Gastroesophageal sphincter (tissue), 4 donors: ENCODE measurements at regions not wholly inside any gene's neighbourhood (a gene's known extent, or its start where the extent isn't known, plus 50 kb on each side); places are given as distances from the start of the nearest gene placed in this dataset.

Source experiments
- ATAC-seq: fragments of 150-250 bp; one replicate; pipeline ENCODE4 v1.9.1; 2016; ENCODE audit warnings: mild to moderate bottlenecking, moderate library complexity
- H3K27ac ChIP-seq, 4 donors: fragments of 200-600 bp; sonication (generic) in 3 of 4; 1 replicate in 3 of 4; 2 replicates in 1 of 4; pipeline ENCODE4 v1.5.1; 2016 to 2019
- H3K27me3 ChIP-seq: fragments of 200-600 bp; sonication (generic); one replicate; pipeline ENCODE4 v1.5.1; 2019
- H3K36me3 ChIP-seq, 2 donors: fragments of 200-600 bp; sonication (generic); one replicate each; pipeline ENCODE4 v1.5.1; 2019; ENCODE audit warnings: control low read depth in 1 of 2
- H3K4me1 ChIP-seq, 3 donors: fragments of 200-600 bp; sonication (generic); 1 replicate in 2 of 3; 2 replicates in 1 of 3; pipeline ENCODE4 v1.5.1; 2016 to 2019; ENCODE audit warnings: control low read depth in 2 of 3
- H3K4me3 ChIP-seq, 2 donors: fragments of 200-600 bp; sonication (generic); one replicate each; pipeline ENCODE4 v1.5.1; 2019; ENCODE audit warnings: mild to moderate bottlenecking in 1 of 2, moderate library complexity in 1 of 2
- H3K9me3 ChIP-seq, 3 donors: fragments of 200-600 bp; sonication (generic); one replicate each; pipeline ENCODE4 v1.5.1; 2017 to 2019; ENCODE audit warnings: control low read depth in 2 of 3
- CTCF ChIP-seq, 4 experiments: fragments of 200-600 bp in 2 of 4; fragments of 450-650 bp in 2 of 4; sonication (generic) in 1 of 4; IDR thresholded peaks; one replicate each; pipeline ENCODE4 v1.5.1; 2017 to 2019; ENCODE audit warnings: antibody characterized with exemption in 4 of 4, mild to moderate bottlenecking in 2 of 4, moderate library complexity in 2 of 4
- EP300 ChIP-seq: sonication (generic); formaldehyde crosslinking; IDR thresholded peaks from one replicate; pipeline ENCODE4 v1.6.1; 2017; ENCODE audit warnings: antibody characterized with exemption, mild to moderate bottlenecking
- POLR2A ChIP-seq, 2 donors: fragments of 450-650 bp; IDR thresholded peaks; one replicate each; pipeline ENCODE4 v1.6.1; 2017; ENCODE audit warnings: antibody characterized with exemption in 2 of 2, mild to moderate bottlenecking in 2 of 2, moderate library complexity in 1 of 2
- POLR2AphosphoS5 ChIP-seq: sonication (generic); formaldehyde crosslinking; IDR thresholded peaks from one replicate; pipeline ENCODE4 v1.6.1; 2017; ENCODE audit warnings: antibody characterized with exemption
- WGBS, 2 donors: methylation state at CpG; one replicate each; pipeline ENCODE4 v1.1.5; 2018; ENCODE audit warnings: low coverage in 1 of 2; 5-methylcytosine and 5-hydroxymethylcytosine counted together

- TF ChIP-seq POLR2AphosphoS5 (no peak), CTCF (IDR thresholded peaks at IDR 0.05) (no peak), EP300 (no peak), POLR2A (IDR thresholded peaks at IDR 0.05) (no peak)
- H3K4me3 ChIP-seq = no peak overlapping the region
- no peak for ATAC-seq
- H3K4me1 ChIP-seq = no peaks in the 10 kb centered on the region
- H3K27me3 ChIP-seq = no peaks in the 10 kb centered on the region
- no peaks in the 10 kb centered on the region for H3K36me3 ChIP-seq
- H3K9me3 ChIP-seq = peaks cover 0 to 40% (median 0%) of the 10 kb centered on the region in 3 donors
- H3K27ac ChIP-seq = no peak overlapping the region
Observed at GRCh38 chr7:18250133-18250532, 222.5 kb upstream of the PRPS1L1 start.

- 38 to 65% methylated on average over 2 of the region's 2 CpGs for WGBS, 2 donors
- H3K4me1 ChIP-seq = peaks cover 0 to 6% (median 0%) of the 10 kb centered on the region in 3 donors
- H3K27ac ChIP-seq = no peak overlapping the region
- no peaks in the 10 kb centered on the region for H3K36me3 ChIP-seq
- H3K27me3 ChIP-seq = no peaks in the 10 kb centered on the region
- peak; percentile 74 for ATAC-seq
- TF ChIP-seq POLR2AphosphoS5 = no peak
- TF ChIP-seq POLR2A (IDR thresholded peaks at IDR 0.05) = no peak
- TF ChIP-seq EP300 = no peak
- peaks cover 0 to 18% (median 0%) of the 10 kb centered on the region in 3 donors for H3K9me3 ChIP-seq
- no peak overlapping the region for H3K4me3 ChIP-seq
Observed at GRCh38 chr7:18257711-18258110, 230.1 kb upstream of the PRPS1L1 start.

GRCh38 chr7:18262058-18262457, 233.5 kb upstream of the HDAC9 start:
- ATAC-seq = no peak
- Histone ChIP-seq H3K27me3 (no peaks in the 10 kb centered on the region), H3K4me3 (no peak overlapping the region), H3K4me1 (peaks cover 0 to 6% (median 0%) of the 10 kb centered on the region in 3 donors), H3K27ac (no peak overlapping the region), H3K36me3 (no peaks in the 10 kb centered on the region), H3K9me3 (peaks cover 0 to 17% (median 0%) of the 10 kb centered on the region in 3 donors)
- TF ChIP-seq POLR2A (IDR thresholded peaks at IDR 0.05) (no peak), EP300 (no peak), POLR2AphosphoS5 (no peak), CTCF (IDR thresholded peaks at IDR 0.05) (no peak)
- WGBS, 2 donors = 90 to 100% methylated on average over 1 of the region's 1 CpG

GRCh38 chr7:18265611-18266281, 229.8 kb upstream of the HDAC9 start:
- TF ChIP-seq EP300 = no peak
- TF ChIP-seq CTCF (IDR thresholded peaks at IDR 0.05) = no peak
- TF ChIP-seq POLR2A (IDR thresholded peaks at IDR 0.05) = no peak
- no peak for TF ChIP-seq POLR2AphosphoS5
- Histone ChIP-seq H3K9me3 (peaks cover 0 to 17% (median 0%) of the 10 kb centered on the region in 3 donors), H3K4me1 (no peaks in the 10 kb centered on the region), H3K27ac (no peak overlapping the region), H3K4me3 (no peak overlapping the region), H3K36me3 (no peaks in the 10 kb centered on the region), H3K27me3 (no peaks in the 10 kb centered on the region)
- no peak for ATAC-seq
- 81 to 91% methylated on average over 4 of the region's 4 CpGs for WGBS, 2 donors

- no peaks in the 10 kb centered on the region for H3K36me3 ChIP-seq
- ATAC-seq = no peak
- no peaks in the 10 kb centered on the region for H3K4me1 ChIP-seq
- no peak overlapping the region for H3K4me3 ChIP-seq
- H3K9me3 ChIP-seq = no peaks in the 10 kb centered on the region
- H3K27ac ChIP-seq = no peak overlapping the region
- no peak for TF ChIP-seq POLR2A (IDR thresholded peaks at IDR 0.05)
- no peak for TF ChIP-seq EP300
- TF ChIP-seq CTCF (IDR thresholded peaks at IDR 0.05) = no peak
- no peak for TF ChIP-seq POLR2AphosphoS5
- H3K27me3 ChIP-seq = no peaks in the 10 kb centered on the region
Observed at GRCh38 chr7:18268571-18268970, 227.0 kb upstream of the HDAC9 start.
